GM23338 (cell line): ENCODE measurements at regions not wholly inside any gene's neighbourhood (a gene's known extent, or its start where the extent isn't known, plus 50 kb on each side); places are given as distances from the start of the nearest gene placed in this dataset.

ENCODE experiments used
- CTCF ChIP-seq, 2 experiments: fragments of 200-600 bp in 1 of 2; sonication (generic) in 1 of 2; conservative IDR thresholded peaks; 2 replicates each; pipeline versions ENCODE4 v1.5.1 to v1.6.1; 2016 to 2017; ENCODE audit warnings: antibody characterized with exemption in 2 of 2, low read depth in 2 of 2, mild to moderate bottlenecking in 2 of 2, moderate library complexity in 1 of 2
- POLR2AphosphoS5 ChIP-seq: IDR thresholded peaks from 2 replicates; pipeline ENCODE4 v1.6.1; 2016; ENCODE audit warnings: antibody characterized with exemption, low read depth
- REST ChIP-seq: IDR thresholded peaks from one replicate; pipeline ENCODE4 v1.6.1; 2018; ENCODE audit warnings: antibody characterized with exemption; ENCODE audit not compliant: unreplicated experiment

- no peak for TF ChIP-seq POLR2AphosphoS5
- no peak for TF ChIP-seq CTCF (conservative IDR thresholded peaks at IDR 0.05; ENCODE audit: low read depth in 2 of 2)
- no peak for TF ChIP-seq REST
Observed at GRCh38 chr12:25822281-25822680, 136.2 kb upstream of the RASSF8 start.
